GM20000 (cell line): ENCODE measurements at regions not wholly inside any gene's neighbourhood (a gene's known extent, or its start where the extent isn't known, plus 50 kb on each side); places are given as distances from the start of the nearest gene placed in this dataset.

Source experiments
- DNase-seq: peaks from one replicate; pipeline ENCODE4 v3.0.0; 2012; ENCODE audit warnings: low spot score
- CTCF ChIP-seq: IDR thresholded peaks from 2 replicates; pipeline ENCODE4 v1.5.1; 2012; ENCODE audit warnings: mild to moderate bottlenecking, control low read depth; ENCODE audit errors: extremely low read depth, missing control alignments

- no peak for DNase-seq
- TF ChIP-seq CTCF: no peak
These were observed 101.4 kb upstream of the SLC4A10 start for GRCh38 chr2:161522796-161523195.

- TF ChIP-seq CTCF: no peak
- DNase-seq: no peak
These were observed 91.0 kb upstream of the SLC4A10 start for GRCh38 chr2:161533218-161533617.

- no peak for DNase-seq
- TF ChIP-seq CTCF: no peak
These were observed 77.6 kb upstream of the SLC4A10 start for GRCh38 chr2:161546635-161547034.

GRCh38 chr2:161547130-161547529 lies 77.1 kb upstream of the SLC4A10 start:
- no peak for TF ChIP-seq CTCF
- no peak for DNase-seq

- DNase-seq: no peak
- TF ChIP-seq CTCF: no peak
These were observed 72.2 kb upstream of the SLC4A10 start for GRCh38 chr2:161552015-161552414.

- no peak for TF ChIP-seq CTCF
- no peak for DNase-seq
These were observed 68.4 kb upstream of the SLC4A10 start for GRCh38 chr2:161555826-161556225.

- TF ChIP-seq CTCF: no peak
- DNase-seq: no peak
These were observed 67.8 kb upstream of the SLC4A10 start for GRCh38 chr2:161556440-161556839.

- TF ChIP-seq CTCF: no peak
- no peak for DNase-seq
These were observed 66.7 kb upstream of the SLC4A10 start for GRCh38 chr2:161557538-161557937.
